Loucy (cell line): ENCODE measurements at regions not wholly inside any gene's neighbourhood (a gene's known extent, or its start where the extent isn't known, plus 50 kb on each side); places are given as distances from the start of the nearest gene placed in this dataset.

Experiments used
- CTCF ChIP-seq: fragments of 200-600 bp; sonication (generic); conservative IDR thresholded peaks from 2 replicates; pipeline ENCODE4 v1.5.1; 2014; ENCODE audit warnings: mild to moderate bottlenecking, antibody characterized with exemption, low read length
- EZH2phosphoT487 ChIP-seq: fragments of 200-600 bp; IDR thresholded peaks from 2 replicates; pipeline ENCODE4 v1.6.1; 2018; ENCODE audit warnings: antibody characterized with exemption, mild to moderate bottlenecking, moderate library complexity, borderline replicate concordance

DNA sequence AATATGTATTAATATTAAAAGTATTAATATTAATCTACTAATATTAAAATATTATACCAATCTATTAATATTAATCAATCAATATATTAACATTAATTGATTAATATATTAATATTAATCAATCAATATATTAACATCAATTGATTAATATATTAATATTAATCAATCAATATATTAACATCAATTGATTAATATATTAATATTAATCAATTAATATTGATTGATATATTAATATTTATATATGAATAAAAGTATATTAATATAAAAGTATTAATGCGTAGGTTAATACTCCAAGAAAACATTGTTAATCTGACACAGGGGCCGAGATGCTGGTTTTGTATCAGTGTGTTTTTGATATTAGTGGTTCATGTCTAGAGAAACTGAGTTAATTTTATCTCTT is 1430.1 kb upstream of the SEL1L start:
- TF ChIP-seq EZH2phosphoT487 (no peak), CTCF (no peak)
